ENCODE measurements at regions not wholly inside any gene's neighbourhood (a gene's known extent, or its start where the extent isn't known, plus 50 kb on each side); places are given as distances from the start of the nearest gene placed in this dataset.

DNA sequence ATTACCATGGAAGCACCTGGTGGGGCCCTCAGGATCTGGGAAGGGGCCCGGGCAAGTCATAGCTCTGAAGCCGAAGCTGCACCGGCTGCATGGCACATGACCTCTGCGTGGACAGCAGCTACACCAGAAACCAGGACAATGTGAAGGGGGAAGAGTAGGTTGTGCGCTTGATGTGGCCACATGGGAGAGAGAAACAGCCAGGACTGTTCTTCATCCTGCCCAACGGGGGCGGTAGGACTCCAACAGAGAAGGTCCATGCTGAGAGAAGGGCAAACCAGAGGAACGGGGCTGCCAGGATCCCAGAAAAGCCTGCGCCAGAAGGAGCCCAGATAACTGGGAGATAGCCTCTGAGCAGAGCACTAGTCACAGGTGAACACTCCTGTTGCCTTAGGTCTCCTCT, 54.9 kb upstream of the PRR20G start:
- peaks cover 66% of the 10 kb centered on the region for H3K27me3 Mint-ChIP-seq
- DNase-seq (ENCODE audit: extremely low spot score, unreplicated experiment), result no peak
- H3K27ac Mint-ChIP-seq, result no peak overlapping the region
- no peaks in the 10 kb centered on the region for H3K4me1 Mint-ChIP-seq (ENCODE audit: unreplicated experiment)
- peaks cover 8% of the 10 kb centered on the region for H3K36me3 Mint-ChIP-seq
- no peak overlapping the region for H3K4me3 Mint-ChIP-seq
- TF ChIP-seq, protein P1, sequence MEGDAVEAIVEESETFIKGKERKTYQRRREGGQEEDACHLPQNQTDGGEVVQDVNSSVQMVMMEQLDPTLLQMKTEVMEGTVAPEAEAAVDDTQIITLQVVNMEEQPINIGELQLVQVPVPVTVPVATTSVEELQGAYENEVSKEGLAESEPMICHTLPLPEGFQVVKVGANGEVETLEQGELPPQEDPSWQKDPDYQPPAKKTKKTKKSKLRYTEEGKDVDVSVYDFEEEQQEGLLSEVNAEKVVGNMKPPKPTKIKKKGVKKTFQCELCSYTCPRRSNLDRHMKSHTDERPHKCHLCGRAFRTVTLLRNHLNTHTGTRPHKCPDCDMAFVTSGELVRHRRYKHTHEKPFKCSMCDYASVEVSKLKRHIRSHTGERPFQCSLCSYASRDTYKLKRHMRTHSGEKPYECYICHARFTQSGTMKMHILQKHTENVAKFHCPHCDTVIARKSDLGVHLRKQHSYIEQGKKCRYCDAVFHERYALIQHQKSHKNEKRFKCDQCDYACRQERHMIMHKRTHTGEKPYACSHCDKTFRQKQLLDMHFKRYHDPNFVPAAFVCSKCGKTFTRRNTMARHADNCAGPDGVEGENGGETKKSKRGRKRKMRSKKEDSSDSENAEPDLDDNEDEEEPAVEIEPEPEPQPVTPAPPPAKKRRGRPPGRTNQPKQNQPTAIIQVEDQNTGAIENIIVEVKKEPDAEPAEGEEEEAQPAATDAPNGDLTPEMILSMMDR (conservative IDR thresholded peaks at IDR 0.05), result peak; percentile 35
- no peaks in the 10 kb centered on the region for H3K9me3 Mint-ChIP-seq

DNA sequence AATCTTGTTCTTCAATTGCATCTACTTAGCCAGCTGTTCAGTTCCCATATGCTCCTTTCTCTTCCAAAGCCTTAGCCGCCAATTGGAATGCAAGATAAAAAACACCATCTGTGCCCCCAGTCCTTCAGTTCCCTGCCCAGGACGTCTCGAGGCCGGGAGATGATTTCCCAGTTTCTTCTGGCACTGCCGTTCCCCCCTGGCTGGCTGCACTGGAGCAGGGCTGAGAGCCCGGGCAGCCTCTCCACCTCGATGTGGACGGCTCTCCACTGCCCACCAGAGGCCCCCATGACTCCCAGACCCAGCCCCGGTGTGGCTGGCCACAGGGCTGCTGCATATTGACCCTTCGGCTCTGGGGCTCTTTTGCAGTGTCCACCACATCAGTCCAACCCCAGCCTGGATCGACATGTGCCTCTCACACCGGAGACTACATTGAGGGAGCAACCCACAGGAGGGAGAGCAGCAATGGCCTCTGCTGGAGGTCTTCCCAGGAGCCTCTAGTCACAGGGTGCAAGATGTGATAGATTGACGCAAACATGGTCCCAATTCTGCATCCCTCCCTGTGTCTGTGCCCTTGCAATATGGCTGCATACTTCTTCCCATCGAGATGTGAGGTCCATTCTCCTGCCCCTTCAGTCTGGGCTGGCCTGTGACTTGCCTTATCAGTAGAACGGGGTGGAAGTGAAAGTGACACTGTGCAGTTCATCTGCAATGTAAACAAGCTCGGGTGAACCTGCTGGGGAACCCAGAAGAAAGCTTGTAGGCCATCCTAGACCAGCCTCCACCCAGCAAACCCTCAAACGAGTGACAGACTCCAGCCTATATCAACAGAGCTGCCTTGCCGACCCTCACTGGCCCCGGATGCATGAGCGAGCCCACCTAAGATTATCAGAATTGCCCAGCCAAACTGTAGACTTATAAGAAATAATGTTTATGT, 52.3 kb upstream of the PRR20G start:
- H3K36me3 Mint-ChIP-seq, result peaks cover 8% of the 10 kb centered on the region
- no peak overlapping the region for H3K4me3 Mint-ChIP-seq
- no peak overlapping the region for H3K27ac Mint-ChIP-seq
- TF ChIP-seq, protein P1 (conservative IDR thresholded peaks at IDR 0.05), result no peak
- H3K9me3 Mint-ChIP-seq, result no peaks in the 10 kb centered on the region
- DNase-seq (ENCODE audit: extremely low spot score, unreplicated experiment), result no peak
- peaks cover 71% of the 10 kb centered on the region for H3K27me3 Mint-ChIP-seq
- no peaks in the 10 kb centered on the region for H3K4me1 Mint-ChIP-seq (ENCODE audit: unreplicated experiment)

DNA sequence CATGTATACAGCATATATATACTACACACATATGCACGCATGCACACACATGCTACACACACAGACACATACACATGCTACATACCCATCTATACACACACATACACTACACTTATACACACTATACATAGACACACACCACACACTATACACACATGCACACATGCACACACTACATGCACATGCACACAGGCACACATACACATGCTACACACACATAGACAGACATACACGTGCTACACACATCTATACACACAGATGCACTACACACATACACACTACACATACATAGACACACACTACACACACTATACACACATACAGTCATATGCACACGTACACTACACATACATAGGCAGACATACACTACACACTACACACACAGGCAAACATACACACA, 51.2 kb upstream of the PRR20G start:
- peaks cover 8% of the 10 kb centered on the region for H3K36me3 Mint-ChIP-seq
- no peak overlapping the region for H3K4me3 Mint-ChIP-seq
- peaks cover 64% of the 10 kb centered on the region for H3K27me3 Mint-ChIP-seq

DNA sequence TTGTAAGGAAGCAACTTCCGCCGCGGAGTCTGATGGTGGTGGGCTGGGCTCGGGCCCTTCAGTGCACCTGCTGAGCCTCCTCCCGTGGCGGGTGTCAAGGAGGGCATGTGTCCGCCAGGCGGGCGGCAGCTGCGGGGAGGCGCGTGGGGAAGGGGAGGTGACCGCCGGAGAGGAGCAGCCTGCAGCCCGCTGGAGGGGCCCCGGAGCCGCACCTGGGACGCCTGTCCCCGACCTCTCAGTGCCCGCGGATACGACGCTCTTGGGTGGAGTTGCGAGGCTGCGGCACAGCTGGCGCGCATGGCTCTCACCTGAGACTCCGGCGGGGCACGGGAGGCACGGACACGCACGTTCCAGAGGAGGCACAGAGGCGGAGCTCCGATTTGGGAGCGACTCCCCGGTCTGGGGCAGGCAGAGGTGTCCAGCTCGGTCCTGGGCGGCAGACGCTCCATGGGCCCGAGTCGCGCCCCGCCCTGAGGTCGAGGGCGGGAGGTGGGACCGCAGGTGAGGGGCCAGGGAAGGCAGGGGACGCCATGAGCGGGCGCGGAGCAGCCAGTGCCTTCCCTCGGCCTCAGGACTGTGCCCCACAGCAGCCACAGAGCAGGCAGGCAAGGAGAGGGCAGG, 50.2 kb upstream of the PRR20G start:
- Mint-ChIP-seq H3K36me3 (peaks cover 8% of the 10 kb centered on the region), H3K4me3 (no peak overlapping the region), H3K27me3 (peaks cover 56% of the 10 kb centered on the region), H3K9me3 (no peaks in the 10 kb centered on the region), H3K4me1 (ENCODE audit: unreplicated experiment) (no peaks in the 10 kb centered on the region), H3K27ac (no peak overlapping the region)
- TF ChIP-seq, protein P1 (conservative IDR thresholded peaks at IDR 0.05), result no peak
- no peak for DNase-seq (ENCODE audit: extremely low spot score, unreplicated experiment)

More for the DNA sequence above, 51.2 kb upstream of the PRR20G start:
- H3K9me3 Mint-ChIP-seq, result no peaks in the 10 kb centered on the region
- no peak overlapping the region for H3K27ac Mint-ChIP-seq
- DNase-seq (ENCODE audit: extremely low spot score, unreplicated experiment), result no peak
- TF ChIP-seq, protein P1 (conservative IDR thresholded peaks at IDR 0.05), result no peak
- no peaks in the 10 kb centered on the region for H3K4me1 Mint-ChIP-seq (ENCODE audit: unreplicated experiment)
